ENCODE measurements at regions not wholly inside any gene's neighbourhood (a gene's known extent, or its start where the extent isn't known, plus 50 kb on each side); places are given as distances from the start of the nearest gene placed in this dataset.

DNA sequence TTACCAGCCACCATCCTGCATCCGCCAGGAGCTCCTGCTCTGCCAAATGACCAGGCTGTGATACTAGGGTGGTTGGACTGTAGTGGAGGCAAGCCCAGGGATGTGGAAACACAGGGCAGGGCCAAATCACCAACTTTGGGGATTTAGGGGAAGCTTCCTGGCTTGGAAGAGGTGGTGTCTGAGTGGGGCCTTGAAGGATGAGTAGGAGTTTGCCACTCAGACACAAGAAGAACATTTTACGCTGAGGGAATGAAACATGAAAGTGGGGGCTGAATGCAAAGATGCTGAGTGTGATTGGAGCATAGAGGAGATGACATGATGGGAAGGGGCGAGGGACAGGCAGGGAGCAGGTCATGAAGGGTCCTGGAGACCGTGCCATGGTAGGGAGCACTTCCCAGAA lies 329.5 kb downstream of the RPS24 start:
- peaks cover 19 to 45% of the 10 kb centered on the region in 2 donors for H3K4me1 ChIP-seq (ENCODE audit: control insufficient read depth in 2 of 2, insufficient read depth in 1 of 2, low read depth in 1 of 2, low read length in 2 of 2)
- no peaks in the 10 kb centered on the region for H3K36me3 ChIP-seq (replicated peaks in 1 of 2; ENCODE audit: control insufficient read depth in 2 of 2, insufficient read depth in 2 of 2, low read length in 2 of 2)
- no peak overlapping the region for H2BK120ac ChIP-seq (ENCODE audit: low read depth, low read length)
- no peaks in the 10 kb centered on the region for H3K79me1 ChIP-seq (ENCODE audit: low read depth, low read length)
- peak overlapping the region; percentile 39 for H2BK15ac ChIP-seq (ENCODE audit: low read length)
- no peak overlapping the region for H3K4me3 ChIP-seq (ENCODE audit: low read length in 2 of 2)
- peak overlapping the region; percentile 35 for H3K18ac ChIP-seq (ENCODE audit: low read length)
- H3K9ac ChIP-seq (ENCODE audit: low read depth, low read length, poor library complexity), result no peak overlapping the region
- peak overlapping the region; percentile 36 for H2AK5ac ChIP-seq (ENCODE audit: low read depth, low read length)
- H3K4ac ChIP-seq (ENCODE audit: low read length), result peak overlapping the region; percentile 4
- H3K14ac ChIP-seq (ENCODE audit: low read length), result no peak overlapping the region
- no peak overlapping the region for H2AFZ ChIP-seq (ENCODE audit: low read length)
- no peak overlapping the region for H3K27ac ChIP-seq (replicated peaks; ENCODE audit: low read length)
- no peaks in the 10 kb centered on the region for H3K9me3 ChIP-seq (replicated peaks in 1 of 2; ENCODE audit: control insufficient read depth in 2 of 2, insufficient read depth in 1 of 2, low read depth in 1 of 2, low read length in 2 of 2)
- H3K27me3 ChIP-seq (ENCODE audit: control insufficient read depth in 3 of 3, insufficient read depth in 3 of 3, low read depth in 1 of 3, low read length in 3 of 3), result peaks cover 0 to 3% (median 0%) of the 10 kb centered on the region in 3 experiments
- H2BK5ac ChIP-seq (ENCODE audit: low read length), result no peak overlapping the region
- no CpG with 5 or more reads among the region's 4 CpGs for WGBS, 2 donors (ENCODE audit: extremely low coverage in 2 of 2, insufficient read length in 2 of 2, insufficient replicate concordance in 1 of 2)
- no peak overlapping the region for H3K23ac ChIP-seq (ENCODE audit: low read depth, low read length, poor library complexity)
- H2BK12ac ChIP-seq (ENCODE audit: low read length), result no peak overlapping the region
- DNase-seq (ENCODE audit: low spot score), result no peak
- no peak overlapping the region for H4K8ac ChIP-seq (ENCODE audit: low read depth, low read length)
- H3K4me2 ChIP-seq (ENCODE audit: insufficient read depth, low read length, poor library complexity, severe bottlenecking), result no peak overlapping the region
- H4K91ac ChIP-seq (ENCODE audit: low read depth, low read length, poor library complexity), result no peak overlapping the region

DNA sequence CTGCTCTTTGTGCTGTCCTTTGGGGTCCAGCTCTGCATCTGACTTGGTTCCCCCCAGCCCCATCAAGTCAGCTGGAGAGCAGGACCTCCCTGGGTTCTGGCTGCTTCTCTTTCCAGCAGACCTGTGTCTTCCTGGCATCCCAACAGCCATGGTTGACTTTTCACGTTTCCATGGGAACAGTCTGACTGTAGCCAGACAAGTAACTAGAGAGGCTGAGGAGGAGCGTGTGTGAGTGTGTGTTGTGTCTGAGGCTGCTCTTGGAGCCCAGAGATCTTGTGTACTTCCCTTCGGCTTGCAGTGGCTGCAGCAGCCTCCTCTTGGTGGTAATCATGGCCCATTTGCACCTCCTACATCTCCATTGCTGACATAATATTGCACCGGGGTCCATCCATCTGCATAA lies 332.0 kb downstream of the RPS24 start:
- Histone ChIP-seq H3K27ac (replicated peaks; ENCODE audit: low read length) (no peak overlapping the region), H3K79me1 (ENCODE audit: low read depth, low read length) (no peaks in the 10 kb centered on the region), H3K9me3 (replicated peaks in 1 of 2; ENCODE audit: control insufficient read depth in 2 of 2, insufficient read depth in 1 of 2, low read depth in 1 of 2, low read length in 2 of 2) (no peaks in the 10 kb centered on the region), H3K4ac (ENCODE audit: low read length) (no peak overlapping the region), H4K91ac (ENCODE audit: low read depth, low read length, poor library complexity) (no peak overlapping the region), H3K4me1 (ENCODE audit: control insufficient read depth in 2 of 2, insufficient read depth in 1 of 2, low read depth in 1 of 2, low read length in 2 of 2) (peaks cover 19 to 24% of the 10 kb centered on the region in 2 donors), H2BK5ac (ENCODE audit: low read length) (no peak overlapping the region), H3K23ac (ENCODE audit: low read depth, low read length, poor library complexity) (no peak overlapping the region), H3K4me2 (ENCODE audit: insufficient read depth, low read length, poor library complexity, severe bottlenecking) (no peak overlapping the region), H3K18ac (ENCODE audit: low read length) (peak overlapping the region; percentile 45), H3K14ac (ENCODE audit: low read length) (no peak overlapping the region), H2AFZ (ENCODE audit: low read length) (peak overlapping the region; percentile 3), H4K8ac (ENCODE audit: low read depth, low read length) (no peak overlapping the region), H2BK15ac (ENCODE audit: low read length) (peak overlapping the region; percentile 68), H2BK12ac (ENCODE audit: low read length) (peak overlapping the region; percentile 34), H3K36me3 (replicated peaks in 1 of 2; ENCODE audit: control insufficient read depth in 2 of 2, insufficient read depth in 2 of 2, low read length in 2 of 2) (no peaks in the 10 kb centered on the region), H2AK5ac (ENCODE audit: low read depth, low read length) (no peak overlapping the region), H3K4me3 (ENCODE audit: low read length in 2 of 2) (no peak overlapping the region), H3K9ac (ENCODE audit: low read depth, low read length, poor library complexity) (no peak overlapping the region), H2BK120ac (ENCODE audit: low read depth, low read length) (no peak overlapping the region), H3K27me3 (ENCODE audit: control insufficient read depth in 3 of 3, insufficient read depth in 3 of 3, low read depth in 1 of 3, low read length in 3 of 3) (peaks cover 0 to under 1% (median 0%) of the 10 kb centered on the region in 3 experiments)
- WGBS, 2 donors (ENCODE audit: extremely low coverage in 2 of 2, insufficient read length in 2 of 2, insufficient replicate concordance in 1 of 2), result no CpG with 5 or more reads among the region's 4 CpGs
- DNase-seq (ENCODE audit: low spot score), result no peak

DNA sequence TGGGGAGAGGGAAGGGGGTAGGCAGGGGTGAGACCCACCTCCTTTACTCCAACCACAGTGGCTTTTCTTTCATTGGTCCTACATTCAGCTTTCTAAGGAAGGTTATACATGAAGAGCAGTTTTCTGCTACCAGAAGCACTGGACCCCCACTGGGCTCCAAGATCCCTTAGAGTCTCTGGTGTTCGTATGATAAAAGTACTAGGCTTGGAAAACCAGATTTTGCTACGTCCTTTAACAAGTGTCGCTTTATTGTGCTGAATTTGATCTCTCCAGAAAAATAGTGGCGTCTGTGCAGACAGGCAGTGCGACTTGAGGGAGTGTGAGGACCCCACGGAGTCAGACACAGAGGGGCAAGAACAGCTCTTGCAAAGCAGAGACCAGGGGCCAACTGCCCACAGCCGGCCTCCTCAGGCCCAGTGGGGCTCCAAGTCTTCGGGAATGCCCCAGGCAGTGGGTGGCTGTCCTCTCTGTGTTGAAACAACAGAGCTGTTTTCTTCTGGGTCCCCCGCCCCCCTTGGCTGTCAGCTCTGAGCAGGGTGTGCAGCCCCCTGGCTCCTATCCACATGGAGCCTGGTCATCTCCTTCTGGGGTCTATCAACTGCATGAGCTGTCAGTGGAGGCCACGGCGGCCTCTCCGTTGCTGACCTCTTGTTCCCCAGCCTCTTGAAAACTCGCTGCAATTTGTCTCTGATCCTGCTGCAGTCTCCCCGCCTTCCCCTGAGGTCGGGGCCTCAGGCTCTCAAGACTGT lies 333.2 kb downstream of the RPS24 start:
- no peak overlapping the region for H3K14ac ChIP-seq (ENCODE audit: low read length)
- H2AFZ ChIP-seq (ENCODE audit: low read length), result peak overlapping the region; percentile 6
- H2AK5ac ChIP-seq (ENCODE audit: low read depth, low read length), result no peak overlapping the region
- no peak overlapping the region for H3K4me3 ChIP-seq (ENCODE audit: low read length in 2 of 2)
- no peak overlapping the region for H4K91ac ChIP-seq (ENCODE audit: low read depth, low read length, poor library complexity)
- H3K4ac ChIP-seq (ENCODE audit: low read length), result no peak overlapping the region
- peaks cover 0 to 4% (median 0%) of the 10 kb centered on the region in 3 experiments for H3K27me3 ChIP-seq (ENCODE audit: control insufficient read depth in 3 of 3, insufficient read depth in 3 of 3, low read depth in 1 of 3, low read length in 3 of 3)
- H3K36me3 ChIP-seq (replicated peaks in 1 of 2; ENCODE audit: control insufficient read depth in 2 of 2, insufficient read depth in 2 of 2, low read length in 2 of 2), result no peaks in the 10 kb centered on the region
- H3K18ac ChIP-seq (ENCODE audit: low read length), result peak overlapping the region; percentile 9
- H3K79me1 ChIP-seq (ENCODE audit: low read depth, low read length), result no peaks in the 10 kb centered on the region
- no peak overlapping the region for H2BK15ac ChIP-seq (ENCODE audit: low read length)
- H3K4me2 ChIP-seq (ENCODE audit: insufficient read depth, low read length, poor library complexity, severe bottlenecking), result no peak overlapping the region
- no peak overlapping the region for H3K23ac ChIP-seq (ENCODE audit: low read depth, low read length, poor library complexity)
- no peak overlapping the region for H4K8ac ChIP-seq (ENCODE audit: low read depth, low read length)
- H2BK5ac ChIP-seq (ENCODE audit: low read length), result peak overlapping the region; percentile 2
- H2BK12ac ChIP-seq (ENCODE audit: low read length), result no peak overlapping the region
- WGBS, 2 donors (ENCODE audit: extremely low coverage in 2 of 2, insufficient read length in 2 of 2, insufficient replicate concordance in 1 of 2), result no CpG with 5 or more reads among the region's 15 CpGs
- H2BK120ac ChIP-seq (ENCODE audit: low read depth, low read length), result no peak overlapping the region
- no peak for DNase-seq (ENCODE audit: low spot score)
- no peak overlapping the region for H3K9ac ChIP-seq (ENCODE audit: low read depth, low read length, poor library complexity)
- H3K9me3 ChIP-seq (replicated peaks in 1 of 2; ENCODE audit: control insufficient read depth in 2 of 2, insufficient read depth in 1 of 2, low read depth in 1 of 2, low read length in 2 of 2), result no peaks in the 10 kb centered on the region
- no peak overlapping the region for H3K27ac ChIP-seq (replicated peaks; ENCODE audit: low read length)
- peaks cover 19 to 22% of the 10 kb centered on the region in 2 donors for H3K4me1 ChIP-seq (ENCODE audit: control insufficient read depth in 2 of 2, insufficient read depth in 1 of 2, low read depth in 1 of 2, low read length in 2 of 2)

DNA sequence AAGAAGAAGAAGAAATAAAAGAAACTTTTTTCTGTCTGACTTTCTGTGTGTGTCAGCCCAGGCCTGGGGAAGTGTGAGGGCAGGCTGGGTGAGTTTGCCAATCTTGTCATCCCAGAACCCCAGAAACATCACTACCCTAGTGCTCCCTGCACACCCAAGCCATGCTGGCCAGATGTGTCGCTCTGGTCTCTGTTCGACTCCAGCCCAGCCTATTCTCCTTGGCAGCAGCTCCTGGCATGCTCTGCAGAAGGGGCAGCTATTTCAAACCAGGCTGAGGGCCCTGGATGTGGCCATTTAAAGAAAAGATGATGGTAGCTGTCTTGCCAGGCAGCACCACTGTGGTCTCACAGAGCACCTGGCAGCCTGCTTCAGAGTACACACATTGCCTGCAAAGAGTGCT lies 334.1 kb downstream of the RPS24 start:
- Histone ChIP-seq H2BK15ac (ENCODE audit: low read length) (peak overlapping the region; percentile 16), H3K27me3 (ENCODE audit: control insufficient read depth in 3 of 3, insufficient read depth in 3 of 3, low read depth in 1 of 3, low read length in 3 of 3) (peaks cover 0 to 4% (median 0%) of the 10 kb centered on the region in 3 experiments)
- WGBS, 2 donors (ENCODE audit: extremely low coverage in 2 of 2, insufficient read length in 2 of 2, insufficient replicate concordance in 1 of 2), result no CpG with 5 or more reads among the region's 2 CpGs

More for the DNA sequence above, 334.1 kb downstream of the RPS24 start:
- H2BK120ac ChIP-seq (ENCODE audit: low read depth, low read length), result no peak overlapping the region
- no peak overlapping the region for H3K14ac ChIP-seq (ENCODE audit: low read length)
- no peak overlapping the region for H4K8ac ChIP-seq (ENCODE audit: low read depth, low read length)
- H3K4me1 ChIP-seq (ENCODE audit: control insufficient read depth in 2 of 2, insufficient read depth in 1 of 2, low read depth in 1 of 2, low read length in 2 of 2), result peaks cover 16 to 19% of the 10 kb centered on the region in 2 donors
- no peak overlapping the region for H2BK12ac ChIP-seq (ENCODE audit: low read length)
- no peak for DNase-seq (ENCODE audit: low spot score)
- no peak overlapping the region for H3K9ac ChIP-seq (ENCODE audit: low read depth, low read length, poor library complexity)
- no peak overlapping the region for H3K4me3 ChIP-seq (ENCODE audit: low read length in 2 of 2)
- no peak overlapping the region for H3K4ac ChIP-seq (ENCODE audit: low read length)
- no peak overlapping the region for H4K91ac ChIP-seq (ENCODE audit: low read depth, low read length, poor library complexity)
- no peak overlapping the region for H2BK5ac ChIP-seq (ENCODE audit: low read length)
- no peaks in the 10 kb centered on the region for H3K9me3 ChIP-seq (replicated peaks in 1 of 2; ENCODE audit: control insufficient read depth in 2 of 2, insufficient read depth in 1 of 2, low read depth in 1 of 2, low read length in 2 of 2)
- no peak overlapping the region for H2AK5ac ChIP-seq (ENCODE audit: low read depth, low read length)
- H2AFZ ChIP-seq (ENCODE audit: low read length), result no peak overlapping the region
- no peaks in the 10 kb centered on the region for H3K36me3 ChIP-seq (replicated peaks in 1 of 2; ENCODE audit: control insufficient read depth in 2 of 2, insufficient read depth in 2 of 2, low read length in 2 of 2)
- no peak overlapping the region for H3K27ac ChIP-seq (replicated peaks; ENCODE audit: low read length)
- H3K4me2 ChIP-seq (ENCODE audit: insufficient read depth, low read length, poor library complexity, severe bottlenecking), result no peak overlapping the region
- H3K23ac ChIP-seq (ENCODE audit: low read depth, low read length, poor library complexity), result no peak overlapping the region
- H3K18ac ChIP-seq (ENCODE audit: low read length), result peak overlapping the region; percentile 5
- no peaks in the 10 kb centered on the region for H3K79me1 ChIP-seq (ENCODE audit: low read depth, low read length)

Data from neuronal stem cell (in vitro differentiated cells).